SK-N-MC (cell line): ENCODE measurements at regions not wholly inside any gene's neighbourhood (a gene's known extent, or its start where the extent isn't known, plus 50 kb on each side); places are given as distances from the start of the nearest gene placed in this dataset.

Source experiments
- DNase-seq: peaks from one replicate; pipeline ENCODE4 v3.0.0-alpha.2; 2011; ENCODE audit warnings: low read depth, low spot score
- H3K27ac ChIP-seq: fragments of 200-600 bp; sonication (generic); 2 replicates; pipeline ENCODE4 v1.5.1; 2016; ENCODE audit warnings: mixed run types
- H3K36me3 ChIP-seq: fragments of 200-600 bp; sonication (generic); 2 replicates; pipeline ENCODE4 v1.6.1; 2017; ENCODE audit warnings: antibody characterized with exemption, low read length, mixed read lengths; ENCODE audit not compliant: insufficient read depth
- H3K4me3 ChIP-seq: fragments of 200-600 bp; sonication (generic); 2 replicates; pipeline ENCODE4 v1.5.1; 2016
- H3K9ac ChIP-seq: fragments of 200-600 bp; sonication (generic); 2 replicates; pipeline ENCODE4 v1.8.0; 2017; ENCODE audit warnings: mixed run types, mixed read lengths; ENCODE audit not compliant: insufficient read length
- H3K9me3 ChIP-seq: fragments of 200-600 bp; sonication (generic); 2 replicates; pipeline ENCODE4 v1.6.1; 2017; ENCODE audit warnings: low read depth, mild to moderate bottlenecking, antibody characterized with exemption, low read length, moderate library complexity, mixed read lengths
- EZH2 ChIP-seq: fragments of 200-600 bp; sonication (generic); IDR thresholded peaks from one replicate; pipeline ENCODE4 v1.6.1; 2017; ENCODE audit warnings: antibody characterized with exemption
- FOXP2 ChIP-seq: optimal IDR thresholded peaks from 2 replicates; pipeline ENCODE3; 2011; ENCODE audit warnings: mild to moderate bottlenecking, moderate library complexity; ENCODE audit not compliant: insufficient read depth; ENCODE audit errors: extremely low read length, control extremely low read depth
- POLR2AphosphoS5 ChIP-seq: IDR thresholded peaks from 2 replicates; pipeline ENCODE4 v1.6.1; 2012; ENCODE audit warnings: mild to moderate bottlenecking, low read depth, low read length, borderline replicate concordance

DNA sequence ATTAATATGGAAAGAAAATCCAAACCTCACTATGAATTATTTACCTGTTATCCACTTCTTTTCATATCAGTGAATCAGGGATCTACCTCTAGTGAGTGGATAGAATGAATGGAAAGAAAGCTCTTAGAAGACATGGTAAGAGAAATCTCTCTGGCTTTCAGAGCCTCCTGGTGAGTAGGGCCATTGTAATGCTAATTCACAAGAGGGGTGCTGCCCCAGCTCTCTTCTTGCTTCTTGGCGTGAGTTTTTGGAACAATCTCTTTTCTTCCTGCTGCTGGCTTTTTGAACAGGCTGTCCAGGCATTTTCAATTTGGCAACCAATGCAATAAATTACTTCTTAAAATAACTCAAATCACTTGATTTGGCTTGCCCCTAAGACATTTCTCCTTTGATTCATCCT is 49.9 kb upstream of the KCNN2 start:
- no peak for DNase-seq

More for the DNA sequence above, 49.9 kb upstream of the KCNN2 start:
- Histone ChIP-seq H3K9me3 (no peaks in the 10 kb centered on the region), H3K27ac (no peak overlapping the region), H3K36me3 (no peaks in the 10 kb centered on the region), H3K4me3 (no peak overlapping the region), H3K9ac (no peak overlapping the region)
- no peak for TF ChIP-seq FOXP2
- TF ChIP-seq POLR2AphosphoS5, result no peak
- no peak for TF ChIP-seq EZH2
